KMS-11 (cell line): ENCODE measurements at regions not wholly inside any gene's neighbourhood (a gene's known extent, or its start where the extent isn't known, plus 50 kb on each side); places are given as distances from the start of the nearest gene placed in this dataset.
"Not testable (repeated sequence)": the region's sequence is repeated elsewhere in the genome, so short reads cannot be mapped to it uniquely, and the experiment has no call there.

Experiments used
- H2AFZ ChIP-seq: fragments of 200-600 bp; sonication (generic); 2 replicates; pipeline ENCODE4 v1.6.1; 2016; ENCODE audit warnings: antibody characterized with exemption, mixed run types, low read depth
- H3K27ac ChIP-seq: fragments of 200-600 bp; sonication (generic); 2 replicates; pipeline ENCODE4 v1.6.1; 2016; ENCODE audit warnings: mild to moderate bottlenecking, mixed run types
- H3K27me3 ChIP-seq: fragments of 200-600 bp; sonication (generic); 2 replicates; pipeline ENCODE4 v1.6.1; 2017; ENCODE audit warnings: mild to moderate bottlenecking, low read depth, mixed run types, moderate library complexity; ENCODE audit not compliant: insufficient read depth
- H3K36me3 ChIP-seq: fragments of 200-600 bp; sonication (generic); 2 replicates; pipeline ENCODE4 v1.6.1; 2017; ENCODE audit warnings: mild to moderate bottlenecking, mixed run types; ENCODE audit not compliant: insufficient read depth
- H3K4me1 ChIP-seq: fragments of 200-600 bp; sonication (generic); 2 replicates; pipeline ENCODE4 v1.6.1; 2016; ENCODE audit warnings: mild to moderate bottlenecking, low read depth, mixed run types; ENCODE audit not compliant: poor library complexity, severe bottlenecking
- H3K4me2 ChIP-seq: fragments of 200-600 bp; sonication (generic); 2 replicates; pipeline ENCODE4 v1.7.0; 2016; ENCODE audit warnings: mild to moderate bottlenecking, mixed run types
- H3K4me3 ChIP-seq: fragments of 200-600 bp; sonication (generic); IDR thresholded peaks from 2 replicates; pipeline ENCODE4 v1.6.1; 2017; ENCODE audit warnings: low read depth, low read length, mixed read lengths; ENCODE audit not compliant: insufficient read depth
- H3K79me2 ChIP-seq: fragments of 200-600 bp; sonication (generic); 2 replicates; pipeline ENCODE4 v1.6.1; 2016; ENCODE audit warnings: low read depth, mixed run types; ENCODE audit not compliant: insufficient read depth
- H3K9ac ChIP-seq: fragments of 200-600 bp; sonication (generic); 2 replicates; pipeline ENCODE4 v1.6.1; 2016; ENCODE audit warnings: mild to moderate bottlenecking, mixed run types
- H4K20me1 ChIP-seq: fragments of 200-600 bp; sonication (generic); 2 replicates; pipeline ENCODE4 v1.6.1; 2016; ENCODE audit warnings: mild to moderate bottlenecking, mixed run types; ENCODE audit not compliant: insufficient read depth
- TF ChIP-seq, protein P1 (sequence below): fragments of 200-600 bp; sonication (generic); conservative IDR thresholded peaks from 2 replicates; pipeline ENCODE4 v1.6.1; 2017; ENCODE audit warnings: low read depth, mild to moderate bottlenecking, antibody characterized with exemption, low read length, moderate library complexity, mixed read lengths

DNA sequence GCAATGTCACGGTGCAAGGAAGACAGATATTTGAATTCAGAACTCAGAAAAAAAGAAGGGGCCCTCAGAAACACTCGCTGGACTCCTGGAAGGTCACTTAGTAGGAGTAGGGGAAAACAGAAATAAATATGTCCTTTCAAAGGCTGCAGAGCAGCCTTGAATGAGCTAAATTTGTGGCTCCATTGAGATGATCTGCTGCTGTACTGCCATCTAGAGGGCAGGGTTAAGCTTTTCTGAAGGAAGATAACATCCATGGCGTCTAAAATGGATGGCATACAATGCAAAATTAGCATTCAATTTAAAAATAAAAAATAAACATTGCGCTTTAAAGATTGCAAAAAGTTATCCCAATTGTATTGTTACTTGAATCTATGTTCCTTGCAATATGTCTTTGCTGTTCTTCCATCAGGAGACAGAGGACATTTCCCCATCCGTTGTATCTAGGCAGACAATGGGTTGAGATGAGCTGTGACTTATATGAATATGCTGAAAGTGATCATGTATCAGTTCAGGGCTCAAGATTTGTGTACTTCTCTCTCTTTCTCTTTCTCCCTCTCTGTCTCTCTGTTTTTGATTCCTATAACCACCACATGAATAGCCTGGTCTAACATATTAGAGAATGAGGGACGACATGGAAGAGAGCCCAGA is 642.2 kb downstream of the SH2D4B start:
- Histone ChIP-seq H3K4me2 (no peak overlapping the region), H3K27ac (no peak overlapping the region), H3K4me1 (no peaks in the 10 kb centered on the region), H3K36me3 (no peaks in the 10 kb centered on the region), H3K9ac (no peak overlapping the region), H3K27me3 (no peaks in the 10 kb centered on the region), H3K79me2 (no peaks in the 10 kb centered on the region), H3K4me3 (no peak overlapping the region), H4K20me1 (no peaks in the 10 kb centered on the region), H2AFZ (no peak overlapping the region)
- TF ChIP-seq, protein P1, sequence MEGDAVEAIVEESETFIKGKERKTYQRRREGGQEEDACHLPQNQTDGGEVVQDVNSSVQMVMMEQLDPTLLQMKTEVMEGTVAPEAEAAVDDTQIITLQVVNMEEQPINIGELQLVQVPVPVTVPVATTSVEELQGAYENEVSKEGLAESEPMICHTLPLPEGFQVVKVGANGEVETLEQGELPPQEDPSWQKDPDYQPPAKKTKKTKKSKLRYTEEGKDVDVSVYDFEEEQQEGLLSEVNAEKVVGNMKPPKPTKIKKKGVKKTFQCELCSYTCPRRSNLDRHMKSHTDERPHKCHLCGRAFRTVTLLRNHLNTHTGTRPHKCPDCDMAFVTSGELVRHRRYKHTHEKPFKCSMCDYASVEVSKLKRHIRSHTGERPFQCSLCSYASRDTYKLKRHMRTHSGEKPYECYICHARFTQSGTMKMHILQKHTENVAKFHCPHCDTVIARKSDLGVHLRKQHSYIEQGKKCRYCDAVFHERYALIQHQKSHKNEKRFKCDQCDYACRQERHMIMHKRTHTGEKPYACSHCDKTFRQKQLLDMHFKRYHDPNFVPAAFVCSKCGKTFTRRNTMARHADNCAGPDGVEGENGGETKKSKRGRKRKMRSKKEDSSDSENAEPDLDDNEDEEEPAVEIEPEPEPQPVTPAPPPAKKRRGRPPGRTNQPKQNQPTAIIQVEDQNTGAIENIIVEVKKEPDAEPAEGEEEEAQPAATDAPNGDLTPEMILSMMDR = no peak

DNA sequence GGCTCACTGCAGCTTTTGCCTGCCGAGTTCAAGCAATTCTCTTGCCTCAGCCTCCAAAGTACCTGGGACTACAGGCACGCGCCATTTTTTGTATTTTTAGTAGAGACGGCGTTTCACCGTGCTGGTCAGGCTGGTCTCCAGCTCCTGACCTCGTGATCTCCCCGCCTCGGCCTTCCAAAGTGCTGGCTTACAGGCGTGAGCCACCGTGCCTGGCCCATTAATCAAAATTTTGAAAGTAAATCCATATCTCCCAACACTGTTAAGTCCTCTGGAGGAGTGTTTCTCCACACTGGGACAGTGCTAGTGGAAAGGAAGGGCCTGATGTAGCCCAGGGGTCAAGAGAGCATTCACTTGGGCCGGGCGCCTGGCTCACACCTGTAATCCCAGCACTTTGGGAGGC is 644.6 kb downstream of the SH2D4B start:
- H2AFZ ChIP-seq = no peak overlapping the region
- no peaks in the 10 kb centered on the region for H3K4me1 ChIP-seq
- no peaks in the 10 kb centered on the region for H3K36me3 ChIP-seq
- no peak overlapping the region for H3K9ac ChIP-seq
- H3K4me3 ChIP-seq = no peak overlapping the region
- no peaks in the 10 kb centered on the region for H4K20me1 ChIP-seq
- no peaks in the 10 kb centered on the region for H3K79me2 ChIP-seq
- TF ChIP-seq, protein P1 = no peak
- H3K4me2 ChIP-seq = no peak overlapping the region
- H3K27me3 ChIP-seq = no peaks in the 10 kb centered on the region
- H3K27ac ChIP-seq = no peak overlapping the region

DNA sequence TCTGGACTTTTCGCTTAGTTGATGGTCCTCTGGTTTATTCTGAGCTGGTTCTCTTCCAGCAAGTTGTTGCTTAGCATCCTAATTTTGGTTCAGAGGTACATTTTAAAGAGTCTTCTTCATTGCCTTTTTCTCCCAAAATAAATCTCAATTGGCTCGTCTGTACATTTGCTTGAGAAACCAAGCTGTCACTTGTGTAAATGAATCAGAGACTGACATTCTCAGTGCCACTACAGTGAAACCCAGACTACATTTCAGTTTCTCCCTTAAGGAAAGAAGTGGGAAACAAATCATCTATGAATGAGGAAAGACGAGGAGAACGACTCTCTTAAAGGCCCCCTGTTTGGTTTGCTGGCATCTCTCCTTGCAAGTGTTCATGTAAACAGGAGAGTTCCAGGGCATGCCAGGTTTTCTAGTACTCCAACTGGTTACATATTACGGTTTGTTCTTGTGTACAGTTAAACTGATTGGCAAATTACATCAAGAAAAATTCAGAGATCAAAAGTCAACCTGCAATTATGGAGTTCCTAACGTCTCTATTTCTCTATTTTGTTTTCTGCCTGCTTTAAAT is 654.6 kb downstream of the SH2D4B start:
- H2AFZ ChIP-seq = no peak overlapping the region
- no peaks in the 10 kb centered on the region for H3K27me3 ChIP-seq
- H3K79me2 ChIP-seq = no peaks in the 10 kb centered on the region
- no peak overlapping the region for H3K9ac ChIP-seq
- H3K4me3 ChIP-seq = no peak overlapping the region
- no peak overlapping the region for H3K27ac ChIP-seq
- no peaks in the 10 kb centered on the region for H4K20me1 ChIP-seq
- H3K4me1 ChIP-seq = no peaks in the 10 kb centered on the region
- H3K36me3 ChIP-seq = no peaks in the 10 kb centered on the region
- no peak overlapping the region for H3K4me2 ChIP-seq
- TF ChIP-seq, protein P1 = no peak

DNA sequence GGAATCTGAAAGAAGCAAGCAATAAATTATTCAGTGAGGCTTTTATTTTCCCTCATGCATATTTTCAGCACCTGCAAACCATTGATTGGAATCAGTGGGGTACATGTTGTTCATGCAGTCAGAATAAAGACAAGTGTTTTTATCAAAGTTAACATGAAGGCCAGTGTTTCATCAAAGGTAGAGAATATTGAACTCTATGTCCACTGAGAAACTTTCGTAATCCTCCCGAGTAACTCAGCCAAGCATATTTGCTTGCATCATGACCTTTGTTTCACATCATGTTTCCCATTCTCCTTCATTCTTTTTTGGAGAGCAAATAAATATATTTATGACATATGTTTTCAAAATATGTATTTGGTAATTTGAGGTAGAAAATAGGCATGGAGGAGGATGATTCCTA is 663.1 kb downstream of the SH2D4B start:
- H3K79me2 ChIP-seq = no peaks in the 10 kb centered on the region
- H3K4me3 ChIP-seq = no peak overlapping the region
- H2AFZ ChIP-seq = no peak overlapping the region
- TF ChIP-seq, protein P1 = no peak
- H3K27me3 ChIP-seq = no peaks in the 10 kb centered on the region
- H3K4me1 ChIP-seq = no peaks in the 10 kb centered on the region
- H4K20me1 ChIP-seq = no peaks in the 10 kb centered on the region
- H3K4me2 ChIP-seq = no peak overlapping the region
- no peak overlapping the region for H3K27ac ChIP-seq
- H3K9ac ChIP-seq = no peak overlapping the region
- no peaks in the 10 kb centered on the region for H3K36me3 ChIP-seq

DNA sequence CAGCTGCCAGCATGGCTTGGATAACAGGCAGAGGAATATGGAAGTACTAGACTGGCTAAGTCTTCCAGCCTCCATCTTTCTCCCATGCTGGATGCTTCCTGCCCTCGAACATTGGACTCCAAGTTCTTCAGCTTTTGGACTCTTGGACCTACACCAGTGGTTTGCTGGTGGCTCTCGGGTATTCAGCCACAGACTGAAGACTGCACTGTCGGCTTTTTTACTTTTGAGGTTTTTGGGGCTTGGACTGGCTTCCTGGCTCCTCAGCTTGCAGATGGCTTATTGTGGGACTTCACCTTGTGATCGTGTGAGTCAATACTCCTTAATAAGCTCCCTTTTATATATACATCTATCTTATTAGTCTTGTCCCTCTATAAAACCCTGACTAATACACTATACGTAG is 667.6 kb upstream of the NRG3 start:
- not testable (repeated sequence) for H2AFZ ChIP-seq, H3K27me3 ChIP-seq, H4K20me1 ChIP-seq, H3K4me3 ChIP-seq, H3K36me3 ChIP-seq, H3K27ac ChIP-seq, H3K79me2 ChIP-seq, H3K9ac ChIP-seq, H3K4me2 ChIP-seq
- H3K4me1 ChIP-seq = peaks cover 12% of the 10 kb centered on the region
